Liver (tissue), 8 donors: ENCODE measurements at regions not wholly inside any gene's neighbourhood (a gene's known extent, or its start where the extent isn't known, plus 50 kb on each side); places are given as distances from the start of the nearest gene placed in this dataset.

Experiments used
- DNase-seq: peaks from one replicate; pipeline ENCODE4 v3.0.0-alpha.2; 2017; ENCODE audit warnings: low spot score
- H3K27ac ChIP-seq, 2 donors: one replicate each; pipeline ENCODE4 v1.7.0; 2013; ENCODE audit warnings: inconsistent platforms in 2 of 2, low read length in 2 of 2, control low read depth in 1 of 2, low read depth in 1 of 2, mild to moderate bottlenecking in 1 of 2
- H3K27me3 ChIP-seq, 4 donors: one replicate each; pipeline versions ENCODE4 v1.6.1 to v1.7.0; 2013; ENCODE audit warnings: low read length in 3 of 4, inconsistent platforms in 1 of 4, mild to moderate bottlenecking in 1 of 4, moderate library complexity in 1 of 4; ENCODE audit not compliant: control insufficient read depth in 4 of 4, insufficient read depth in 4 of 4
- H3K36me3 ChIP-seq, 4 donors: one replicate each; pipeline versions ENCODE4 v1.6.1 to v1.7.0; 2013; ENCODE audit warnings: low read length in 3 of 4, mild to moderate bottlenecking in 3 of 4, low read depth in 1 of 4, moderate library complexity in 1 of 4; ENCODE audit not compliant: control insufficient read depth in 4 of 4, insufficient read depth in 3 of 4
- H3K4me1 ChIP-seq, 4 donors: one replicate each; pipeline versions ENCODE4 v1.6.1 to v1.7.0; 2013; ENCODE audit warnings: low read length in 3 of 4, mild to moderate bottlenecking in 3 of 4, moderate library complexity in 1 of 4; ENCODE audit not compliant: control insufficient read depth in 4 of 4, insufficient read depth in 4 of 4
- H3K4me3 ChIP-seq, 3 donors: one replicate each; pipeline versions ENCODE4 v1.6.1 to v1.7.0; 2013; ENCODE audit warnings: low read length in 3 of 3, control low read depth in 1 of 3, low read depth in 1 of 3, mild to moderate bottlenecking in 1 of 3
- H3K9ac ChIP-seq, 2 donors: one replicate each; pipeline ENCODE4 v1.7.0; 2013; ENCODE audit warnings: low read length in 2 of 2, mild to moderate bottlenecking in 2 of 2, moderate library complexity in 2 of 2, control low read depth in 1 of 2, low read depth in 1 of 2
- H3K9me3 ChIP-seq, 4 donors: one replicate each; pipeline versions ENCODE4 v1.6.1 to v1.7.0; 2013; ENCODE audit warnings: low read length in 3 of 4; ENCODE audit not compliant: control insufficient read depth in 4 of 4
- FOXA1 ChIP-seq: IDR thresholded peaks from 2 replicates; pipeline ENCODE4 v1.6.1; 2016; ENCODE audit warnings: antibody characterized with exemption
- FOXA2 ChIP-seq: IDR thresholded peaks from 2 replicates; pipeline ENCODE4 v1.6.1; 2016; ENCODE audit warnings: antibody characterized with exemption
- GABPA ChIP-seq, 2 donors: IDR thresholded peaks in 1 of 2; conservative IDR thresholded peaks in 1 of 2; 2 replicates each; pipeline ENCODE4 v1.6.1; 2016; ENCODE audit warnings: antibody characterized with exemption in 2 of 2, mild to moderate bottlenecking in 1 of 2, moderate library complexity in 1 of 2
- JUND ChIP-seq, 2 donors: IDR thresholded peaks; 2 replicates each; pipeline ENCODE4 v1.6.1; 2016; ENCODE audit warnings: antibody characterized with exemption in 2 of 2
- NR2F2 ChIP-seq: IDR thresholded peaks from 2 replicates; pipeline ENCODE4 v1.6.1; 2016; ENCODE audit warnings: antibody characterized with exemption
- RAD21 ChIP-seq, 2 donors: IDR thresholded peaks; 2 replicates each; pipeline ENCODE4 v1.6.1; 2016; ENCODE audit warnings: antibody characterized with exemption in 2 of 2, mild to moderate bottlenecking in 2 of 2
- RXRA ChIP-seq, 2 donors: IDR thresholded peaks; 2 replicates each; pipeline ENCODE4 v1.6.1; 2017 to 2018; ENCODE audit warnings: antibody characterized with exemption in 2 of 2, mild to moderate bottlenecking in 1 of 2
- TAF1 ChIP-seq: conservative IDR thresholded peaks from 2 replicates; pipeline ENCODE4 v1.6.1; 2016; ENCODE audit warnings: antibody characterized with exemption, mild to moderate bottlenecking
- YY1 ChIP-seq: IDR thresholded peaks from 2 replicates; pipeline ENCODE4 v1.6.1; 2016; ENCODE audit warnings: antibody characterized with exemption, mild to moderate bottlenecking
- WGBS: extraction: QIAGEN DNeasy Blood & Tissue Kit; methylation state at CpG from one replicate; pipeline ENCODE4 v1.1.7; 2013; 5-methylcytosine and 5-hydroxymethylcytosine counted together
- TF ChIP-seq, protein P1 (sequence below): fragments of 150-350 bp; IDR thresholded peaks from 2 replicates; pipeline ENCODE4 v1.5.1; 2017; ENCODE audit warnings: improper control_type of control experiment, low read depth, low read length; ENCODE audit not compliant: missing input control
- TF ChIP-seq, protein P2 (sequence below): IDR thresholded peaks from 2 replicates; pipeline ENCODE4 v1.6.1; 2016; ENCODE audit warnings: antibody characterized with exemption
- TF ChIP-seq, protein P3 (sequence below): IDR thresholded peaks from 2 replicates; pipeline ENCODE4 v1.6.1; 2016; ENCODE audit warnings: antibody characterized with exemption
- donor health status: healthy.
- donor health status: healthy.
- donor health status: healthy.
- donor health status: healthy.
- donor health status: healthy.

DNA sequence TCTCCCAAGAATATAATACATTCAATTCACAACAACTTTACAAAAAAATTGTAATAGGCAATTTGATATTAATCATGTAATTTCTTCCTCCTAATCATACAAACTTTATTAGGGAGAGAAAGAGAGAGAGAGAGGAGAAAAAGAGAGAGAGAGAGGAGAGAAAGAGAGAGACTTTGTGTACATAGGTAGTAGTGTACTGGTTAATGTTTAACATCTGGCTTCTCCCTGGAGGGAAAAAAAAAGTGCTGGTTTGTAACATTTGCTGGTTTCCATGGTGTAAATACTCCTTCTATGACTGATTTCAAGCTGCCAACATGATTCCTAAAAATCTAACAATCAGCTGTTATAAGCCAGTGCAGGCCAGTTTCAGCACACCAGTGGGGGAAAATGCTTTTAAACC, 98.0 kb upstream of the ARHGEF26 start (continued):
- TF ChIP-seq, protein P1, sequence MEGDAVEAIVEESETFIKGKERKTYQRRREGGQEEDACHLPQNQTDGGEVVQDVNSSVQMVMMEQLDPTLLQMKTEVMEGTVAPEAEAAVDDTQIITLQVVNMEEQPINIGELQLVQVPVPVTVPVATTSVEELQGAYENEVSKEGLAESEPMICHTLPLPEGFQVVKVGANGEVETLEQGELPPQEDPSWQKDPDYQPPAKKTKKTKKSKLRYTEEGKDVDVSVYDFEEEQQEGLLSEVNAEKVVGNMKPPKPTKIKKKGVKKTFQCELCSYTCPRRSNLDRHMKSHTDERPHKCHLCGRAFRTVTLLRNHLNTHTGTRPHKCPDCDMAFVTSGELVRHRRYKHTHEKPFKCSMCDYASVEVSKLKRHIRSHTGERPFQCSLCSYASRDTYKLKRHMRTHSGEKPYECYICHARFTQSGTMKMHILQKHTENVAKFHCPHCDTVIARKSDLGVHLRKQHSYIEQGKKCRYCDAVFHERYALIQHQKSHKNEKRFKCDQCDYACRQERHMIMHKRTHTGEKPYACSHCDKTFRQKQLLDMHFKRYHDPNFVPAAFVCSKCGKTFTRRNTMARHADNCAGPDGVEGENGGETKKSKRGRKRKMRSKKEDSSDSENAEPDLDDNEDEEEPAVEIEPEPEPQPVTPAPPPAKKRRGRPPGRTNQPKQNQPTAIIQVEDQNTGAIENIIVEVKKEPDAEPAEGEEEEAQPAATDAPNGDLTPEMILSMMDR: peak; percentile 8
- TF ChIP-seq GABPA (IDR thresholded peaks at IDR 0.05 in 1 of 2, conservative IDR thresholded peaks at IDR 0.05 in 1 of 2) (no peak), RXRA (IDR thresholded peaks at IDR 0.05) (peak in 1 of 2 donors; percentile 14), RAD21 (IDR thresholded peaks at IDR 0.05) (peak in 1 of 2 donors; percentile 29), FOXA2 (peak; percentile 96), JUND (IDR thresholded peaks at IDR 0.05) (peak in 1 of 2 donors; percentile 34)
- TF ChIP-seq, protein P2, sequence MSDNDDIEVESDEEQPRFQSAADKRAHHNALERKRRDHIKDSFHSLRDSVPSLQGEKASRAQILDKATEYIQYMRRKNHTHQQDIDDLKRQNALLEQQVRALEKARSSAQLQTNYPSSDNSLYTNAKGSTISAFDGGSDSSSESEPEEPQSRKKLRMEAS: no peak

DNA sequence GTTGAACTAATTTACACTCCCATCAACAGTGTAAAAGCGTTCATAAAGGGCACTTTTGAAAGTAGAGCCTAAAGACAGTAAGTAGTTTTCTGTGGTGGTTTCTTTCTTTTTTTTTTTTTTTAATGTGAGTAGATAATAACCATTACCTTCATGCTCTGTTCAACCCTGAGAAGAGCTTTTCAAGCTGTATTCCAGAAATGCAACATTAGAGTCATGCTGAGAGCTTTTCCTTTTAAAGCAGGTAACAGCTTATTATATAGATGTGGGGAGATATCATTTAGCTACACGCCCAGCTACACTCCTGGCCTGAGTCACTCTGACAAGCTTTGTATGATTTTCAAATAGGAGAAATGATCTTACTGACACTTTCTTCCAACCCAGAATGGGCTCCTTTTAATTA, 96.2 kb upstream of the ARHGEF26 start:
- Histone ChIP-seq H3K9ac (no peak overlapping the region), H3K9me3 (no peaks in the 10 kb centered on the region), H3K4me1 (peaks cover 1 to 14% (median 11%) of the 10 kb centered on the region in 4 donors), H3K36me3 (no peaks in the 10 kb centered on the region), H3K27ac (no peak overlapping the region), H3K27me3 (no peaks in the 10 kb centered on the region), H3K4me3 (no peak overlapping the region)
- 90% methylated on average over 2 of the region's 2 CpGs for WGBS
- TF ChIP-seq FOXA1 (no peak), TAF1 (no peak), NR2F2 (no peak), YY1 (no peak), JUND (IDR thresholded peaks at IDR 0.05) (no peak)
- no peak for DNase-seq

DNA sequence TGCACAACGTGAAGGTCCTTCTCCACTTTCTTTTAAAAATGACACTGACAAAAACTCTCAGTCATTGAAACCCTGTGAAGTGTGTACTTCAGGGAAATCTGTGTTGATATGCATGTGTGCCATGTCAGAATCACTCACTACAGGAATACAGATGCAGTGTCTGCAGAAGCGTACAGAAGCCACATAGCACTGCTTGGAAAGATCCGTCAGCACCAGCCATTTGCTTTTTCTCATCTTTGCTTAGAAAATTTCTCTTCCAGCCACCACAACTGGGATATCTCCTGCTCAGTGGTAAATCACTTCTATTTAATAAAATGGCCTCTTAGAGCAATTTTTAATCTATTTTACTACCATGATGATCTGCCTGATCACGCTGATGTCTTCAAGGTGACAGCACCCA, 91.3 kb upstream of the ARHGEF26 start:
- Histone ChIP-seq H3K27me3 (no peaks in the 10 kb centered on the region), H3K36me3 (no peaks in the 10 kb centered on the region), H3K9ac (no peak overlapping the region), H3K9me3 (no peaks in the 10 kb centered on the region), H3K4me1 (no peaks in the 10 kb centered on the region), H3K27ac (no peak overlapping the region), H3K4me3 (no peak overlapping the region)
- TF ChIP-seq GABPA (IDR thresholded peaks at IDR 0.05 in 1 of 2, conservative IDR thresholded peaks at IDR 0.05 in 1 of 2) (no peak), YY1 (no peak)
- DNase-seq: no peak
- 75% methylated on average over 4 of the region's 4 CpGs for WGBS

DNA sequence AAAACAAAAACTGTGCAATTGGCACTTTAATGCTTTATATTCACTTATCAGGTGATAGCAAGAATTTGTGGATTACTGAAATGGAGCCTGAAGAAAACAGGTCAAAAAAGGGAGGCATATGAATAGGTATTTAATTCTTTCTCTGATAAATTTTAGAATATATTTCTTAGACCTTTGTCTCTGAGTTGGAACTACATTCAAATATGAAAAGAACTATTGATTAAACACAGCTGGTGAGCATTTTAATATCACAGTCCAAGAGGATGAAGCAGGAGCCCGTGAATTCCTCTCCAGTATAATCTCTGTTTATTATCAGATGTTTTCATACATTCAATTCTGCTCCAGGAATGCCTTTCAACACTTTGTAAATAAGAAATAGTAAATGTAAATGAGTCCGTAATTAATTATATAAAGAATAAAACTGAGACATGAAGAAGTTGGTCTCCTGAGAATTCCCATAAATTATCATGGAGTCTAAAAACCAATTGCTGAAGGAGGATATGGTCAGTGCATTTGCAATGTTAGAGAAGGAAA, 86.3 kb upstream of the ARHGEF26 start:
- no peak overlapping the region for H3K27ac ChIP-seq
- H3K27me3 ChIP-seq: no peaks in the 10 kb centered on the region
- H3K9me3 ChIP-seq: no peaks in the 10 kb centered on the region
- no peak overlapping the region for H3K9ac ChIP-seq
- no peaks in the 10 kb centered on the region for H3K36me3 ChIP-seq
- WGBS: 81% methylated on average over 2 of the region's 2 CpGs
- H3K4me1 ChIP-seq: no peaks in the 10 kb centered on the region
- no peak overlapping the region for H3K4me3 ChIP-seq
- no peak for TF ChIP-seq RXRA (IDR thresholded peaks at IDR 0.05)
- TF ChIP-seq, protein P3, sequence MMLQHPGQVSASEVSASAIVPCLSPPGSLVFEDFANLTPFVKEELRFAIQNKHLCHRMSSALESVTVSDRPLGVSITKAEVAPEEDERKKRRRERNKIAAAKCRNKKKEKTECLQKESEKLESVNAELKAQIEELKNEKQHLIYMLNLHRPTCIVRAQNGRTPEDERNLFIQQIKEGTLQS: no peak
- TF ChIP-seq, protein P2: no peak
- no peak for DNase-seq
